GM19025 (cell line): ENCODE measurements at regions not wholly inside any gene's neighbourhood (a gene's known extent, or its start where the extent isn't known, plus 50 kb on each side); places are given as distances from the start of the nearest gene placed in this dataset.
"Not testable (repeated sequence)": the region's sequence is repeated elsewhere in the genome, so short reads cannot be mapped to it uniquely, and the experiment has no call there.

Experiments used
- ATAC-seq: cut with Tn5 transposase; IDR thresholded peaks from one replicate; pipeline ENCODE4 v1.9.1; 2021; ENCODE audit warnings: mild to moderate bottlenecking, low read depth, moderate library complexity; ENCODE audit not compliant: unreplicated experiment

DNA sequence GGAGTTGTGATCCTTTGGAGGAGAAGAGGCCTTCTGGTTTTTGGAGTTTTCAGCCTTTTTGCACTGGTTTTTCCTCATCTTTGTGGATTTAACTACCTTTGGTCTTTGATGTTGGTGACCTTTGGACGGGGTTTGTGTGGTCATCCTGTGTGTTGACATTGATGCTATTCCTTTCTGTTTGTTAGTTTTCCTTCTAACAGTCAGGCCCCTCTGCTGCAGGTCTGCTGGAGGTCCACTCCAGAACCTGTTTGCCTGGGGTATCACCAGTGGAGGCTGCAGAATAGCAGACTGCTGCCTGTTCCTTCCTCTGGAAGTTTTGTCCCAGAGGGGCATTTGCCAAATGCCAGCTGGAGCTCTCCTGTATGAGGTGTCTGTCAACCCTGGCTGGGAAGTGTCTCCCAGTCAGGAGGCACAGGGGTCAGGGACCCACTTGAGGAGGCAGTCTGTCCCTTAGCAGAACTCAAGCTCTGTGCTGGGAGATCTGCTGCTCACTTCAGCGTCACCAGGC lies 149.4 kb upstream of the G2E3 start:
- not testable (repeated sequence) for ATAC-seq

DNA sequence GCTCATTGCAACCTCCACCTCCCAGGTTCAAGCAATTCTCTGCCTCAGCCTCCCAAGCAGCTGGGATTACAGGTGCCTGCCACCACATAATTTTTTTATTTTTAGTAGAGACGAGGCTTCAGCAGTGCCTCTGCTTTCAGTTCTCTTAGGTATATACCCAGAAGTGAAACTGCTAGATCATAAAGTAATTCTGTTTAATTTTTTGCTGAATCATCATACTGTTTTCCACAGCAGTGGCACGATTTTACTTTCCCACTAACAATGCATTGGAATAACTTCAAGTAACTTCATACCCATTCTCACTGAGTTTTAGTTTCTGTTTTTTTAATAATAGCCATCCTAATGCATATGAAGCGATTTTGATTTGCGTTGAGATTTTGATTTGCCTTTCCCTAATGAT lies 148.0 kb upstream of the G2E3 start:
- ATAC-seq = no peak

DNA sequence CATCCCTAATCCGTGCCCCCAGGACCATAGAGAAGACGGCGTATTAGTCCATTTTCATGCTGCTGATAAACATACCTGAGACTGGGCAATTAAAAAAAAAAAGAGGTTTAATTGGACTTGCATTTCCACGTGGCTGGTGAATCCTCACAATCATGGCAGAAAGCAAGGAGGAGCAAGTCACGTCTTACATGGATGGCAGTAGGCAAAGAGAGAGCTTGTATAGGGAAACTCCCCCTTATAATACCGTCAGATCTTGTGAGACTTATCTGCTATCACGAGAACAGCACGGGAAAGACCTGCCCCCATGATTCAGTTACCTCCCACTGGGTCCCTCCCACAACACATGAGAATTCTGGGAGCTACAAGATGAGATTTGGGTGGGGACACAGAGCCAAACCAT lies 145.8 kb upstream of the G2E3 start:
- ATAC-seq = not testable (repeated sequence)

DNA sequence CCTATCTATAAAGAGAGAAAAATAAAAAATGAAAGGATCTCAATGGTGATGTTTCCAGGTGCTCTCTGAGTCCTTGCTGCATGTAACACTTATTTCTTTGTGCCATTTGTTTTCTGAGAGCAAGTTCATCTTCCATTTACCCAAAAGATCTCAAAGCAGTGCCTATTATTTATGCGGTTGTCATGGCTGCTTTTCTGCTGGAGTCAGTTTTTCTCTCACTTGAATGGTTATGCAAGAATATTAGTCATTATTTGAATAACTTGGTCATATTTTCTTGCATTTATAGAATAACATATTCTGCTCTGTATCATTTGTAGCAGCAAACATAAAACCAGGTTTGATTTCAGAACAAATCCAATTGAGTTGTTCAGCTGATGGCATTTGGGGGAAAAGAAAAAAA lies 141.8 kb upstream of the G2E3 start:
- no peak for ATAC-seq

DNA sequence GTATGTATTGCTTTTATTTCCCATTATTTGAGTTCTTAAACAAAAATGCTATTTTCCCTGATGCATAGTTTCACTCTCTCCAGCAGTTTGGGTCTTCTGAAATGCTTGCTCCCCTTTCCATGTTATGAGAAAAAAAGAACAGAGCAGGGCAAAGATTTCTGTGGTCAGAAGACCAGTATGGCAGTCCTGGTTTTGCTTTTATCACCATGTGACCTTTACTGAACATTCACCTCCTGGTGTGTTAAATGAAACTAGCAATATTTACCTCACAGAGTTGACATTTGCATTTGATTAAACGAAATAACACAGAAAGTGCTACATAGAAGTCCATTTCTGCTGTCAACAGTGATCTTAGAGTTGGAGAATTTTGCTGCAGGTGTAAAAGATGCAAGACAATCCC lies 141.0 kb upstream of the G2E3 start:
- no peak for ATAC-seq

DNA sequence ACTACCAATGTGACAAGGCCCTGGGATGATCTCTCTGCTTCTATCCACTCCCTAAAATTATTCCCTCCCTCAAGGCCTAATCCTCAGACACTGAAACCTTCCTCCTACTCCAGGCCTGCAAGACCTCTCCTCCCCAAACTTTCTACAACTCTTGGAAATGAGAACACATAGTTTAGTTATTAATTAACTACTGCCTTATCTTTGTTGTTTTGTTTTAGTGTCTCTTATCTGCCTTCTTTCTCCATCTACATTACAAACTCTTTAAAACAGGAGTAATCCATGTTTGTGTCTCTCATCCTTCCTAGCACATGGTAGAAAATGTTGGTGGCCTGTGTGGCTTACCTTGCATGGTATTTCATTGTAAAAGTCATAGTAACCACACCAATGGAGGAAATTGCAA lies 139.9 kb upstream of the G2E3 start:
- no peak for ATAC-seq

DNA sequence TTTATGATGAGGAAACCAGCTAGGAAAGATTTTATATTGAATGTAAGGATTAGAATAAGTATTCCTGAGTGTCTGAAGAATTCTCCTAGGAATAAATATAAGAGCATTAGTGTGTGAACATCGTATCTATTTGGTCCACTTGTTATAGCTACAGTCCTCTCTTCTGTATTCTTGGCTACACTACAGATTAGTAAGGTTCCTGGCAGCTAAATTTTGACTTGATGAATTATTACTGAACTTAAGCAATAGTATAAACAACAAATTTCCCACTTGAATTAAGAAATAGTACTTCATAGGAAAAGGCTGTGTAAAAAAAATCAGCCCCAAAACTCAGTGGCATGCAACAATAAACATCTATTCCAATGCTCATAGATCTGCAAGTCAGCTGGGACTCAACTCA lies 138.4 kb upstream of the G2E3 start:
- ATAC-seq = no peak

DNA sequence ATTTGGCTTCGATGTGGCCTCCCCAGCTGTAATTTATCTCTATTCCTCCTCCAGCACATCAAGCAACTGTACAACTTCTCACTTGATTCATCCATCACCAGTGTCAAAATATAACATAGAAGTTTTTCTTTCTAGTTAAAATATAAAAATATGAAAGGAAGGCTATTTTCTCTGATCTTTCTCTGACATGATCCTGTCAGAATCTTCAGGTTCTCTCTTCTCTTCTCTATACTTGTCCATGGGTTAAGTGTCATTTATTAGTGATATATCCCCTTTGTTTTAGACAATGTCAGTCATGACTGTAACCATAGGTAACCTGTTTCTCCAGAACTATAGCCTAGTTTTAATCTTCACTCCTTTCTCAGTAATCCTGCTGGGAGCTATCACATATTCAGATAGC lies 132.5 kb upstream of the G2E3 start:
- ATAC-seq = no peak

DNA sequence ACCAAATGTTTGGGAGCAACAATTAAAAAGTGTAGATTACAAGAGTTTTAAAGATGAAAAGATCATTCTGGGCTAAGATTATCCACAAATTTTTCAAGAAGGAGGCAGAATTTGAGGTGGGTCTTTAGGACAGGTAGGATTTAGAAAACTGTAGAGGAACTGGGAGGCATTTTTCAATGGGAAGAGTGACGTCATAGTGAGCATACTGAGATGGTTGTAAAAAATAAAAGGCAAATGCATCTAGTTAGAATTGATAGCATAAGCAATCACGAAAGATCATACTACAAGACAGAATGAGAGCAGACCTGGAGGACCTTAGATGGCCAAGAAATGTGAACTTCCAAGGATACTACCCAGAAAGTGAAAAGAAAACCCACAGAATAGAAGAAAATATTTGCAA lies 131.6 kb upstream of the G2E3 start:
- no peak for ATAC-seq

DNA sequence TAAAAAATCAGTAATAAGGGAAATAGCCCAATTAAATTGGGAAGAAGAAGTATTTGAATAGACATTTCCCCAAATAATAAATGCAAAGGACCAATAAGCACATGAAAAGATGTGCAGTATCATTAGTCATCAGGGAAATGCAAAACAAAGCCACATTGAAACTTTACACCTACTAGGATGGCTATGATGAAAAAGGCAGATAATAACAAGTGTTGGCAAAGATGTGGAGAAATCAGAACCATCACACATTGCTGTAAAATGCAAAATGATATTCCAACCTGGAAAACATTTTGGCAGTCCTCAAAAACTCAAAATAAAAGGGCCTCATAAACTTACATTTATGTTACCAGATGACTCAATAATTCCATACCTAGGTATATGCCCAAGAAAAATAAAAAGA lies 131.1 kb upstream of the G2E3 start:
- no peak for ATAC-seq

DNA sequence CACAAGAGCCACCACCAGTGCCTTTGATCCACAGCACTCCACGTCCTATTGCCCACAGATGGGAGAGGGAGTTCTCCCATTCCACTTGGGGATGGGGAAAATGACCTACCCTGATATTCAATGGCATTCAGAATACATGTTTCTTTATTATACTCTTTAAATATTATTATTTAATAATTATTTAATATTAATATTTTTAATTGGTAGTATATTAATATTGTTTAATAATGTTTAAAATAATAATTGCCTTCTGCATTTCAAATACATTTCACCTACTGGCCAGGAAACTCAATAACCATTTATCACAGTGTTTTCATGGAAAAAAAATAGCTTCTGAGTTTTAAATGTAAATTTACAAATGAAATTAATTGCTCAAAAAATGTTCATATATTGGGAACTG lies 127.4 kb upstream of the G2E3 start:
- ATAC-seq = no peak

DNA sequence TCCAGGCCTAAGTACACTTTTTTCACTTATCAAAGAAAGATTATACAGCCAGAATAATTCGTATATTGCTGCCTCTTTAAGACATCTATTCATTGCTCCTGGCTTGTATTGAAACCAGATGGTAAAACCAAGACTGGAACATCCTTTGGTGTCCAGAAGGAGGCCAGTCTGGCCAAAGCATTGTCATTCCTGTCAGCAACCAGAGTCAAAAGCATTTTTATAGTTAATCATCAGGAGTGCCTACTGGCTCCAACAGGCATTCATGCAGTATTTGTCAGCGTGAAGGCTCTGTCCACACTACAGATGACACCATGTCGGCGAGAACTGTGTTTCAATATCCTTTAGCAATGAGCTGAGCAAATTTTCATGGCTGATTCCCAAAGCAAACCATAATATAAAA lies 118.0 kb upstream of the G2E3 start:
- no peak for ATAC-seq

DNA sequence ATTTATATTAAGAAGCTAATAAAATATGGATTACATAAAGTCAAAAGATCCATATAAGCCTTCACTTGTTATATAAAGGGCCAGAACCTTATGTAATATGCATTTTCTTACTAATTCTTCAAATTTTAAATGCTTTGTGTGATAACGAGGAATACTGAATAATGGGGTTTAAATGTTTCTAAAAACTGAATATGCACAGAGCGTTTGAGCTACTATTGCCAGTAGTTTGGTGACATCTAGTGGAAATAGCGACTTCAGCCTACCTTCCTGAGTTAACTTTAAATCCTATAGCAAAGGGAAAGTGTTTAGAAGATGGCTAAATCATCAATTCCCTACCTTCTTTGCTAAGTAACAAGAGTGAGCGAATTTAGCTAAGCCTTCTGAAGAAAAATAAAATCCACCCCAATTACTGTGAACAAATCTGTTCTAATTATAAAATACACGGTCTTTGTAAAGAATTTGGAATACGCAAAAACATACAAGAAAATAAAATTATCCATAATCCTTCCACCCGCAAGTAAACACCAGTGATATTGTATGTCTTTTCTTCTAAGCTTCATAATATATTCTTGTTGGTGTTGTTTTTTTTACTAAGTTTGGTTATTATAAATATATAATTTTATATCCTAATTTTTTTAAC lies 115.5 kb upstream of the G2E3 start:
- no peak for ATAC-seq

DNA sequence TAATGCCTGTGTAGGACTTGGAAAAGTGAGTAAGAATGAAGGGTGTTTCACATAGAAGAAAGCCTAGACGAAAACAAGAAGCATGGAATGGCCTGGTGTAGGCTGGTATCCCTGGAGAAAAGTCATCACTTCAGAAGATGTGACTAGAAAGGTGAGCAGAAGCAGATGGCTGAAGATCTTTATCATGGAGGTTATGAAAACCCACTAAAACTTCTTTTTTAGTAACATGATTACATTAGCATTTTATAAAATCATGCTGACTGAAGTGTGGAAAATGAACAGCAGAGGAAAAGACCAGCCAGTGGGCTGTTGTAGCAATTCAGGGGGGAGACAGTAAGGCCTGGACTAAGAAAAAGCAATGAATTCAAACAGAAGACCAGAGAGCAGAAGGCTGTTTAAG lies 114.5 kb upstream of the G2E3 start:
- ATAC-seq = no peak

DNA sequence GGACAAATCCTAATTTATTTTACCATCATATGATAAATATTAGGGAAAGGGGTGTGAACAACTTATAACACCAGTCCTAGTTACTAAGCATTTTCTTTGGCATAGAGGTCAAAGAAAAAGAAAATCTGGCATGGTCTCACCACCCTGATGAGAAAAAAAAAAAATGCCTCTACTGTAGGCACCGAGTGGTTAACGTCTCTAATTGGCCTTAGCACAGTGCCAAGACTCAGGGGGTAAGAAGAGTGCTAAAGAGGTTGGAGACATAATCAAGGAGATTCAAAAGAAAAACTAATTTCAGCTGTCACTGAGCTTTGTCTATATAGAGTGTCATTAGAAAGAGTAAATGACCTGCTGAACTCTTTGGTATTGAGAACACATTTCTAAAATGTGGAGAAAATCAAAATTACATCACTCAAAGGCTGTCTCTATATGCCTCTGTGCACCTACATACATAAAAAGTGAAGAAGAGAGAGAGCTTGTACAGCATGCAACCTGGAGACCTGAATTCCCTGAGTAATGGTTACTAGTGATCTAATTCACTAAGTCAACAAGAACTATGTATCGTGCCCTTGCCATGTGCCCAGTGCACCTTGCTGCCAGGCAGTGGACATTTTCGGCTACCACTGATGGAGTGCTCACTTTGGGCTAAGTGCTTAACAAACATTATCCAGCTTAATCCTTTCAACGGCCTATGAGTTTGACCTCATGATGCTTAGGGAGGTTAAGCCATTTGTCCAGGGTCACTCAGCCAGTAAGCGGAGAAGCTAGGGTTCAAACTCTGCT lies 113.8 kb upstream of the G2E3 start:
- no peak for ATAC-seq

DNA sequence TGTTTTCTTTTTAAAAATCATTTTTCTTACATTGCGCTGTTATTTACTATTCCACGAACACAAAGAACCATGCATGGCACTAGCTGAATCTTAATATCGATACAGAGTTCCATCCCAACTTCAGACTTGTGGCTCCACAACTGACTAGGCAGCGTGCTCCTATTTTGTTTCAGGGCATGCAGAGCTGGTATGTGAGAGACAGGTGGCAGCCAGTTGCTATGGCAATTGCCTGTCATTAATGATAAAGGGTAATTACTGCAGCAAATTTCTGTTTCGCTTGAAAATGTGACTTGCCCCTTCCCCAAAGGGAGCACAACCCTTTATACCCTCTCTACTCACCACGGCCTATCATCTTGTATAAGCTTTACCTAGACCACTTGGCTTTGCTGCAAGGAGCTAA lies 113.1 kb upstream of the G2E3 start:
- no peak for ATAC-seq

DNA sequence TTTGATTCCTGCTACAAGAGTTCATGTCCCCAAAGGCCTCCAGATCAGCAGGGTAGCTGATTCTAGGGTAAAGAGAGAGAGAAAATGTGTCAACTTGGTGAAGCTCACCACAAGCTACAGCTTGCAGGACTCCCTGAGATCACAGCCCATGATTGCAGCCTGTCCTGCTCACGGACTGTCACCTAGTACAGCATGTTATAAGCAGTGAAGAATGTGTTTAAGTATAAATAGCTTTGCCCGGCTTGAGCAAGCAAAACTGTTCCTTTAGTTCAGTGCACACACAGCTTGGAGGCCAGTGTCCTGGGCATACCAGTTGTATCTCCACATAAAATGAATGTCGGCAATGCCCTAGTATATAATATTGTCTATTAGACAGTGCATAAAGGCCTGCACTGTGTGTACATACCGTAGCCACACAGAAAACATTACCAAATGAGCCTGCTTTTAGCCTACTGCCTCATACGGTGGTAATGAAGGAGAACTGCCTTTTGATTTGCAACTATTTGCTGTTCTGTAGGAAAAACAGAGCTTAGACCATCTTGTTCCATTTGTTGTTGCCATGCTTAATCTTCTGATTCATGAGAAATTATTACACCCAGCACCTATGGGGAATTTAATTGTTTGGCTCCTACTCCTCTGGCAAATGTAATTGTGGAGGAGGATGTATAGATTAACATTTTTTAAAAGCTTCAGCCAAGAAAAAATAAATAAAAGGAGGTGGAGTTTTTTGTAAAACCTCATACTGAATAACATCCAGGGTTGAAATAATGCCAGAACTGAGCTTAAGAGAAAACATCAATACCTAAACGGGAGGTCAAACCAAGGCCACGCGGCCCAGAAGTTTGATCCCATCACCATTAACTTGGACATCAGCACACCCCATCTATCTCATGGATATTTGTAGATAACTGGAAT lies 108.1 kb upstream of the G2E3 start:
- no peak for ATAC-seq

DNA sequence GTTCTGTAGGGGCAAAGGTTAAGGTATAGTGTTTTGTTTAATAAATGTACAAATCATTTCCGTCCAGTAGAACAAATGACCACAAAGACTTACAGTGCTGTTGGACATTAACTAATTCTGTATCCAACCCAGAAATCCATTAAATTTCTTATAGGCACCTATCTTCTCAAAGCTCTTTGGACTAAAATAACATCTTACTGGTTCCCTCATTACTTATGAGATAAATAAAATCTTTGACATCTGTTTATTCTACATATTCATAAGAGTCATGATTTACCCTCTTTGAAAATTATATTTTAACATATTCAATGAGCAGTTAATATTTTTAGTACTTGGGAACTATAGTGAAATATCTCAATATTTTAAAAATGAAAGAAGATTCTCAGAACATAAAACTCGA lies 102.7 kb upstream of the G2E3 start:
- no peak for ATAC-seq

DNA sequence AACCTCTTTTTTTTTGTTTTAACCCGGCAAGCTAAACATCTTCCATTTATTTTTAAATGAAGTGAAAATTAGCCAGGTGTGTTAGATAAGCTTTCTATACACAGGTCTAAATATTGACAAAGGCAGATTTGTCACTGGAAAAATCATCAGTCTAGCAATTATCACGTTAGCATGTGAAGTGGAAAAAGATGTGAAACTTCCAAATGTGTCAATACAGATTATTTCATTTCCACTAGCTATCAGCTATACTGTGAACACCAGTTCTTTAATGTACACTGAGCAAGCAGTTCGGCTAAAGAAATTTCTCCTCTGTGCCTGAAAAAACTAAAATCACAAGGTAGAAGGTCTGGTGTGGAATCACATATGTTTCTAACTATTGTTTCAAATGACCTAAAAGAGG lies 96.6 kb upstream of the G2E3 start:
- ATAC-seq = no peak

DNA sequence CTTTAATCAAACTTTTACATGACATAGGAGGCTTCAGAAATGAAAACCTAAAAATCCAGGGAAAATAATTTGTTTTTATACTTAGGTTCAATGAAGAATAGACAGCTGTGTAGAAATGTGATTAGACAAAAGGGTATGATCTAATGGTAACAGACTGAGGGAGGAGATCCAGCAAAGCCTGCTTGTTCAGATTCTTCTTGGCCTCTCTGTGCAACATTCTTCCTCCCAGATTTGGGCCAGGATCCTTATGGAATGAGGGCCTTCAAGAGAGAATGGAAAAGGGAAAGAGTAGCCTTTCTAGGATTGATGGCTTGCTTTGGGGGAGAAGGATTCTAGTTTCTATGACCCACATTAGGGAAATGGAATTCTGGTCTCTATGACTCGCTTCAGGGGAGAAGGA lies 94.5 kb upstream of the G2E3 start:
- ATAC-seq = no peak

DNA sequence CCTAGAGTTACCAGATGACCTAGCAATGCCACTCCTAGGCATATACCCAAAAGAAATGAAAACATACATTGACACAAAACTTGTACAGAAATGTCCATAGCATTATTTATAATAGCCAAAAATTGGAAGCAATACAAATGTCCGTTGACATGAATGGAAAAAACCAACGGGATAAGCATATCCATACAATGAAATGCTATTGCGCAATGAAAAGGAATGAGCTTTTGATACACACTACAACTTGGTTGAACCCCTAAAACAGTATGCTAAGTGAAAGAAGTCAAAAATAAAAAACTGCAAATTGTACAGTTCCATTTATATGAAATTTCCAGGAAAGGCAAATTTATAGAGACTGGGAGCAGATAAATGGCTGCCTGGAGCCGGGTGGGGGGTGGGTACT lies 90.6 kb upstream of the G2E3 start:
- no peak for ATAC-seq
